ENCODE measurements at regions not wholly inside any gene's neighbourhood (a gene's known extent, or its start where the extent isn't known, plus 50 kb on each side); places are given as distances from the start of the nearest gene placed in this dataset.

DNA sequence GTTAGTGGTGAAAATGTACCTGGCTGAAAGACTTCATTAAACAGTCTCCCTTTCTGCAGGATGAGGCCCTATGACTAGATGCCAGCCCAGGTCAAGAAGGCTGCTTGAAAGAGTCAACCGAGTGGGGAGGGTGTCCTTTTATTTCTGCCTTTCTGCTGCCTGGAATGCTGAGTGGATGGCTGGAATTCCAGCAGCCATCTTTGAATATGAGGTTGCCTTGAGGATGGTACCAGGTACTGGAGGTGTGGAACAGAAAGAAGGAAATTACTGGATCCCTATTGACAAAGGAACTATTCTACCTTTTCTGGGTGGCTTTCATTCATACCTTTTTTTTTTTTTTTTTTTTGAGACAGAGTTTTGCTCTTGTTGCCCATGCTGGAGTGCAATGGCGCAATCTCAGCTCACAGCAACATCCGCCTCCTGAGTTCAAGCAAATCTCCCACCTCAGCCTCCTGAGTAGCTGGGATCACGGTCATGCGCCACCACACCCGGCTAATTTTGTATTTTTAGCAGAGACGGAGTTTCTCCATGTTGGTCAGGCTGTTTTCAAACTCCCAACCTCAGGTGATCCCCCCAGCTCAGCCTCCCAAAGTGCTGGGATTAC is 89.5 kb upstream of the SLC22A11 start:
- Histone ChIP-seq H3K4me2 (ENCODE audit: control insufficient read depth, insufficient read depth) (no peak overlapping the region), H3K27ac (ENCODE audit: control insufficient read depth, insufficient read depth) (no peak overlapping the region), H2AFZ (ENCODE audit: control insufficient read depth, low read depth, low read length) (no peak overlapping the region), H3K79me2 (ENCODE audit: control insufficient read depth, insufficient read depth, low read length) (no peaks in the 10 kb centered on the region), H3K9me3 (replicated peaks; ENCODE audit: control insufficient read depth, insufficient read depth, low read length) (no peaks in the 10 kb centered on the region), H3K4me1 (ENCODE audit: control insufficient read depth, insufficient read depth, low read length) (no peaks in the 10 kb centered on the region), H3K27me3 (replicated peaks in 1 of 2; ENCODE audit: control insufficient read depth in 2 of 2, insufficient read depth in 2 of 2, low read length in 1 of 2) (no peaks in the 10 kb centered on the region; a peak in 1 of 4 replicates), H3K36me3 (ENCODE audit: control insufficient read depth in 2 of 2, insufficient read depth in 2 of 2, low read length in 1 of 2) (no peaks in the 10 kb centered on the region), H4K20me1 (ENCODE audit: control insufficient read depth, insufficient read depth) (no peaks in the 10 kb centered on the region), H3K4me3 (no peak overlapping the region), H3K9ac (ENCODE audit: control insufficient read depth, insufficient read depth, low read length) (no peak overlapping the region)
- ChIA-PET POLR2A (interaction anchor here (0.6 kb wide), 1 partner anchor 106 kb away, joined by 3 read pairs; no protein-coding TSS in a partner anchor), CTCF (interaction anchor here (2.1 kb wide), 1 partner anchor 16 kb away, joined by 6 read pairs; no protein-coding TSS in a partner anchor), SMC1A (ENCODE audit: uncharacterized antibody, unreplicated experiment) (no interaction called here), RAD21 (ENCODE audit: unreplicated experiment) (no interaction called here)
- DNase-seq (ENCODE audit: low read depth, low spot score): no peak
- TF ChIP-seq RBBP5 (conservative IDR thresholded peaks at IDR 0.05) (no peak), TARDBP (IDR thresholded peaks at IDR 0.05; ENCODE audit: borderline replicate concordance) (no peak), PAX5 (IDR thresholded peaks at IDR 0.05; ENCODE audit: borderline replicate concordance, low read depth, low read length) (no peak), EED (IDR thresholded peaks at IDR 0.05; ENCODE audit: low read depth) (no peak), TCF7 (IDR thresholded peaks at IDR 0.05; ENCODE audit: borderline replicate concordance) (no peak), YBX1 (IDR thresholded peaks at IDR 0.05) (no peak), NRF1 (conservative IDR thresholded peaks at IDR 0.05; ENCODE audit: low read depth, low read length) (no peak), KAT2A (conservative IDR thresholded peaks at IDR 0.05; ENCODE audit: control insufficient read depth, low read depth, low read length) (no peak)
- TF ChIP-seq, protein P1, sequence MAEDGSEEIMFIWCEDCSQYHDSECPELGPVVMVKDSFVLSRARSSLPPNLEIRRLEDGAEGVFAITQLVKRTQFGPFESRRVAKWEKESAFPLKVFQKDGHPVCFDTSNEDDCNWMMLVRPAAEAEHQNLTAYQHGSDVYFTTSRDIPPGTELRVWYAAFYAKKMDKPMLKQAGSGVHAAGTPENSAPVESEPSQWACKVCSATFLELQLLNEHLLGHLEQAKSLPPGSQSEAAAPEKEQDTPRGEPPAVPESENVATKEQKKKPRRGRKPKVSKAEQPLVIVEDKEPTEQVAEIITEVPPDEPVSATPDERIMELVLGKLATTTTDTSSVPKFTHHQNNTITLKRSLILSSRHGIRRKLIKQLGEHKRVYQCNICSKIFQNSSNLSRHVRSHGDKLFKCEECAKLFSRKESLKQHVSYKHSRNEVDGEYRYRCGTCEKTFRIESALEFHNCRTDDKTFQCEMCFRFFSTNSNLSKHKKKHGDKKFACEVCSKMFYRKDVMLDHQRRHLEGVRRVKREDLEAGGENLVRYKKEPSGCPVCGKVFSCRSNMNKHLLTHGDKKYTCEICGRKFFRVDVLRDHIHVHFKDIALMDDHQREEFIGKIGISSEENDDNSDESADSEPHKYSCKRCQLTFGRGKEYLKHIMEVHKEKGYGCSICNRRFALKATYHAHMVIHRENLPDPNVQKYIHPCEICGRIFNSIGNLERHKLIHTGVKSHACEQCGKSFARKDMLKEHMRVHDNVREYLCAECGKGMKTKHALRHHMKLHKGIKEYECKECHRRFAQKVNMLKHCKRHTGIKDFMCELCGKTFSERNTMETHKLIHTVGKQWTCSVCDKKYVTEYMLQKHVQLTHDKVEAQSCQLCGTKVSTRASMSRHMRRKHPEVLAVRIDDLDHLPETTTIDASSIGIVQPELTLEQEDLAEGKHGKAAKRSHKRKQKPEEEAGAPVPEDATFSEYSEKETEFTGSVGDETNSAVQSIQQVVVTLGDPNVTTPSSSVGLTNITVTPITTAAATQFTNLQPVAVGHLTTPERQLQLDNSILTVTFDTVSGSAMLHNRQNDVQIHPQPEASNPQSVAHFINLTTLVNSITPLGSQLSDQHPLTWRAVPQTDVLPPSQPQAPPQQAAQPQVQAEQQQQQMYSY (CRISPR knock-in tag; IDR thresholded peaks at IDR 0.05): no peak
- TF ChIP-seq, protein P2, sequence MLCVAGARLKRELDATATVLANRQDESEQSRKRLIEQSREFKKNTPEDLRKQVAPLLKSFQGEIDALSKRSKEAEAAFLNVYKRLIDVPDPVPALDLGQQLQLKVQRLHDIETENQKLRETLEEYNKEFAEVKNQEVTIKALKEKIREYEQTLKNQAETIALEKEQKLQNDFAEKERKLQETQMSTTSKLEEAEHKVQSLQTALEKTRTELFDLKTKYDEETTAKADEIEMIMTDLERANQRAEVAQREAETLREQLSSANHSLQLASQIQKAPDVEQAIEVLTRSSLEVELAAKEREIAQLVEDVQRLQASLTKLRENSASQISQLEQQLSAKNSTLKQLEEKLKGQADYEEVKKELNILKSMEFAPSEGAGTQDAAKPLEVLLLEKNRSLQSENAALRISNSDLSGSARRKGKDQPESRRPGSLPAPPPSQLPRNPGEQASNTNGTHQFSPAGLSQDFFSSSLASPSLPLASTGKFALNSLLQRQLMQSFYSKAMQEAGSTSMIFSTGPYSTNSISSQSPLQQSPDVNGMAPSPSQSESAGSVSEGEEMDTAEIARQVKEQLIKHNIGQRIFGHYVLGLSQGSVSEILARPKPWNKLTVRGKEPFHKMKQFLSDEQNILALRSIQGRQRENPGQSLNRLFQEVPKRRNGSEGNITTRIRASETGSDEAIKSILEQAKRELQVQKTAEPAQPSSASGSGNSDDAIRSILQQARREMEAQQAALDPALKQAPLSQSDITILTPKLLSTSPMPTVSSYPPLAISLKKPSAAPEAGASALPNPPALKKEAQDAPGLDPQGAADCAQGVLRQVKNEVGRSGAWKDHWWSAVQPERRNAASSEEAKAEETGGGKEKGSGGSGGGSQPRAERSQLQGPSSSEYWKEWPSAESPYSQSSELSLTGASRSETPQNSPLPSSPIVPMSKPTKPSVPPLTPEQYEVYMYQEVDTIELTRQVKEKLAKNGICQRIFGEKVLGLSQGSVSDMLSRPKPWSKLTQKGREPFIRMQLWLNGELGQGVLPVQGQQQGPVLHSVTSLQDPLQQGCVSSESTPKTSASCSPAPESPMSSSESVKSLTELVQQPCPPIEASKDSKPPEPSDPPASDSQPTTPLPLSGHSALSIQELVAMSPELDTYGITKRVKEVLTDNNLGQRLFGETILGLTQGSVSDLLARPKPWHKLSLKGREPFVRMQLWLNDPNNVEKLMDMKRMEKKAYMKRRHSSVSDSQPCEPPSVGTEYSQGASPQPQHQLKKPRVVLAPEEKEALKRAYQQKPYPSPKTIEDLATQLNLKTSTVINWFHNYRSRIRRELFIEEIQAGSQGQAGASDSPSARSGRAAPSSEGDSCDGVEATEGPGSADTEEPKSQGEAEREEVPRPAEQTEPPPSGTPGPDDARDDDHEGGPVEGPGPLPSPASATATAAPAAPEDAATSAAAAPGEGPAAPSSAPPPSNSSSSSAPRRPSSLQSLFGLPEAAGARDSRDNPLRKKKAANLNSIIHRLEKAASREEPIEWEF (IDR thresholded peaks at IDR 0.05; ENCODE audit: insufficient replicate concordance, low read depth, low read length): no peak
- BruUV-seq (replicated peaks): no TSS peak
- intact Hi-C loops (cut with micrococcal nuclease; ENCODE audit: unreplicated experiment): no loop called here
- in situ Hi-C loops (cut with MboI): no loop called here
- ATAC-seq: no peak
- WGBS (ENCODE audit: insufficient coverage, insufficient replicate concordance, low lambda C conversion rate, missing lambda C conversion rate): 31% methylated on average over 6 of the region's 7 CpGs
- no peak for FAIRE-seq

All from GM12878 (cell line).